ENCODE measurements at regions not wholly inside any gene's neighbourhood (a gene's known extent, or its start where the extent isn't known, plus 50 kb on each side); places are given as distances from the start of the nearest gene placed in this dataset.

DNA sequence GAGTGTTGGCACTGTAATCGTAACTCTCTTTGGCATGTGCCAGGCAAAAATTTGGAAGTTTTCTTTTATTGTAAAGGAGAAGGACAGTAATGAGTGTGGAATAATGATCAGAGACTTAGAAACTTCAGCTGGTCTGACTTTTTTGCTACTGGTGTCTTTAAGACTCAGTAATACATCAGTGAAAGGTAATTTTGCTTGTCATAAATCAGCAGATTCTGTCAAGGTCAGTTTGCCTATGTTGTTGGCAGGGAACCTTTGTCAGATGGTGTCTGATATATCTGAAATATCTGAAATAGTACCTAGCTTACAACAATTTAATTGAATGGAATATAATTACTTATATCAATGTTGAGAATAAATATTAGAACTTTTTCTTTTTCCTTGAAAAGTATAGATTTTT lies 516.9 kb downstream of the LRFN5 start:
- DNase-seq (ENCODE audit: low spot score), result no peak

DNA sequence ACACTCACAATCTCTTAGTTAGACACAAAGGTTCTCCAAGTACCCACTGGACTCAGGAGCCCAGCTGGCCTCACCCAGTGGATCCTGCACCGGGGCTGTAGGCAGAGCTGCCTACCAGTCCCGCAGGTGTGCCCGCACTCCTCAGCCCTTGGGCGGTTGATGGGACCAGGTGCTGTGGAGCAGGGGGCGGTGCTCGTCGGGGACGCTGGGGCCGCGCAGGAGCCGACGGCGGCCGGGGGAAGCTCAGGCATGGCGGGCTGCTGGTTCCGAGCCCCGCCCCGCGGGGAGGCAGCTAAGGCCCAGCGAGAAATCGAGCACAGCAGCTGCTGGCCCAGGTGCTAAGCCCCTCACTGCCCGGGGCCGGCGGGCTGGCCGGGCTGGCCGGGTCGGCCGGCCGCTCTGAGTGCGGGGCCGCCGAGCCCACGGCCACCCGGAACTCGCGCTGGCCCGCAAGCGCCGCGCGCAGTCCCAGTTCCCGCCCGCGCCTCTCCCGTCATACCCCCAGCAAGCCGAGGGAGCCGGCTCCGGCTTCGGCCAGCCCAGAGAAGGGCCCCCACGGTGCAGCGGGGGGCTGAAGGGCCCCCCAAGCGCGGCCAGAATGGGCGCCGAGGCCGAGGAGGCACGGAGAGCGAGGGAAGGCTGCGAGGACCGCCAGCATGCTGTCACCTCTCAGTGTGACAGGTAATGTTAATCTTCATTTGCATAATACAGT lies 506.8 kb downstream of the LRFN5 start:
- no peak for DNase-seq (ENCODE audit: low spot score)

DNA sequence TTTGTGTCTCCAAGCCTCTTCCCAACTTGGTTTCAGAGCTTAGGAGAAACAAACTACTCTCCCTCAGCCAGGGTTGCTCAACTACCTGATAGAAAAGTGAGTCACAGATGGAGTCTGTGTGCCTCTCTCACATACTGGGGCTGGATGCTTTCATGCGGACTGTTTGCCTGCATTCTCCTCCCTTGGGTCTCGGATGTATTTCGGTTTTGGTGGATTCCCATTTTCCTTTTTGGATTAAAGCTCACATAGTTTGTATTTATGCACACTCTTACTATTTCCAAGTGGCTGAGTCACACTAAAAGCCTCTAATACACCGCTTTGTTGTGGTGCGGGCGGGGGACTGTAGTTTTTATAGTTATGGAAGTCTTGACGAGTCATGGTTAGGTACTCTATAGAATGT lies 505.4 kb downstream of the LRFN5 start:
- DNase-seq (ENCODE audit: low spot score), result no peak

DNA sequence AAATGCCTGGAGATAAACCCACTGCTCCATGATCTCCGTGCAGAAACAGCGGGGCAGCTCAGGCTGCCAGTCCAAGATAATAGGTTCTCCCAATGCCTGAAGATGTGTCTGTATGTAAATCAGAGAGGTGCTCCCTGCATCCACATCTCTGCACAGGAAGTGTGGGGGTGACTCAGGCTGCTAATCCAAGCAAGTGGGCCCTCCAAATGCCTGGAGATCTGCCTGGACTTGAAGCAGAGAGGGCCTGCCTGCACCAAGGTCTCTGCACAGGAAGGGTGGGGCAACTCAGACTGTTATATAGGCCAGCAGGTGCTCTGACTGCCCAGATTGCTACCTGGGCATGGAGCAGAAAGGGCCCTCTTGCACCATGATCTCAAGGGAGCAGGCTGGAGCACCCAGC lies 504.7 kb downstream of the LRFN5 start:
- DNase-seq (ENCODE audit: low spot score), result no peak

DNA sequence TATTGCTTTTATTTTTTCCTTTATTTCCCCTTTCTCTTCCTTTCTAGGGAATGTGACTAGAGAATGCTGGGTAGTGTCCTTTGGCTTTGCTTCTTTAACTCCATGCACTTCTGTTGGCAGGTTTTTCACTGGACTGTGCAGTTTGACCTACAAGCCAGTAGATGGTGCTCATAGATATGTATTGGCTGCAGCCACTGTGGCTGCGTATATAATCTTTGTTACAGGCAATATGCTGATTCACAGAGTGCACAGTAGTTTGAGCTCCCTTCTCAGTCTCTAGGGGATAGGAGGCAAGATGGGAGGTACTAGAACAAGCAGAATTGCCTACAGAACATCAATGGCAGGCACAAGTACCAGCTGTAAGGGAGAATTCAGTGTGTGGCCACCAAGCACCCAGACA lies 503.5 kb downstream of the LRFN5 start:
- peak; percentile 42 for DNase-seq (ENCODE audit: low spot score)

DNA sequence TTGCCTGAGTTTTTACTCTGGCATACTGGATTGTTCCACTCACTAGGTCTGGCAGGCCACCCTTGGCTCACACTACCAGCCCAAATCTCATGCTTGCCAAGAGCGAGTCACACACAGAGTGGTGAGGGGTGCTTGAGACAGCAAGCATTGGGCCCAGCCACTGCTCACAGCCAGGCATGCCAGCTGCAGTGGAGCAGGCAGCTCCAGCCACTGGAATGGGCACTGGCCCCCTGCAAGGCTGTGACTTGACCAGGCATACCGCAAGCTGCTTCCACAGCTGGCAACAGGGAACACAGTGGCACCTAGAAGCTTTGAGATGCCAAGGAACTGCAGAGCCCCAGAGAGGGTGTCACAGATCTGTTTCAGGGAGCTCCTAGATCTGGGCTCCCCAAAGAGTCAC lies 488.5 kb downstream of the LRFN5 start:
- no peak for DNase-seq (ENCODE audit: low spot score)

DNA sequence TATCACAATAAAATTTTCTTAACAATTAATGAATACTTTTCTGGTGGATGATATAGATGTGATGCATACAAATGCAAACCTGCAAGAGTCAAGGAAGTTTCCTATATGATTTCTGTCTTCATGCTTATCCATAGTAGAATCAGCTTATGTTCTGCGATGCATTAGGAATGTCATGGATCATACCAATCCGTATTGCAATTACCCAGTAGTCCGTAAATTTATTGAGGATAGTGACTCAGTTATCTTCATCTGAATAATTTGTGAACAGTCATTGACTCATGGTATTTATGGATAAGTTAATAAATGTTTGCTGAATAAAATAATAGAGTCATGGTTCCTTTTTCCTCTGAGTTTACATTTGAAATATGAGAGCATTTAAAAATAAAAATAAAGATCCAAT lies 483.4 kb downstream of the LRFN5 start:
- DNase-seq (ENCODE audit: low spot score), result no peak

DNA sequence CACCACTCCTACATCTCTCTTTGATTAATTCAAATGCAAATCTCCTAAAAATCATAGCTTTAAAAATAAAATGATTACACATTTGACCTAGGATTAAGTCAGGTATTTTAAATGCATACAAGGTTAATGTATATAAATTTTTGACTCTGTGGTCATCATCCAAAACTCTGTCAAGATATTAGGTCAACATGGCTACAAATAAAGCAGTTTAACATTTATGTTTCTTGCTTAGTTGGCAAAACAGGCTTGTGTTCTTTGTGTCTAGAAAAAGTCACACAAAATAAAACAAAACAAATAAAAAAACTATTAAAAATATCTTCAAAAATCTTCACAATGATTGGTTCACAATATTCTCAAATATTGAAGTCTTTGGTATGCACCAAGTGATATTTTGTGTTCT lies 473.2 kb downstream of the LRFN5 start:
- DNase-seq (ENCODE audit: low spot score), result no peak

DNA sequence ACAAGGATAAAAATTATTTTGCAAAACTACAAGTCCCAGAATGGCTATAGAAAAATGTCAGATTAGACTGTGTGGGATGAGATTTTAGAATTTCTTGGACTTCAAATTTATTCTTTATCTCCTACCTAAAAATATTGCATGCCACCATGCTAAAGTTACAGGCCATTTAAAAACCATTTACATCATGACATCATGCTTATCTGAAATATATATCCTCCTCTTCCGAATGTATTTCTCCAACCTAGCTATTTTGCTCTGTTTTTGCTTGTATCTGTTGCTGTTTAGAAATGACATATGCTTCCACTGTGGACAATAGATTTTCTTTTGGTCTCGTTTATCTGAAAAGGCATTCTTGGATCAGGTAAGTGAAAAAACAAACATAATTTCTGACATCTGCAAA lies 471.7 kb downstream of the LRFN5 start:
- no peak for DNase-seq (ENCODE audit: low spot score)

DNA sequence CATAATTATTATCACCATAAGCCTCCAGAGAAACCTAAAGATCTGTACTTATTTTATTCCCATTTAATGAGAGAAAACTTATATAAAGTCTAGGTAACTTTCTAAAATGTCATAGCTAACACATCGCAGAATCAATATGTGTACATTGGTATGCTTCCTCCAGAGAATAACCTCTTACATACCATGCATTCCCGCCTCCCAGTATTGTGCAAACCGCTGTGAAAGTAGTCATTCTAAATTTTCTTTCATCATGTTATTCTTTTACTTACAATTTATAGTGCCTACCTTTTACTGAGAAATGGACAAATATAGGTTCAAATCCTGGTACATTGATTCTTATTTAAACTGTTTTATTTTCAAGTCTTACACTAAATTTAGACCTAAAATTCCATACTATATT lies 463.4 kb downstream of the LRFN5 start:
- no peak for DNase-seq (ENCODE audit: low spot score)

DNA sequence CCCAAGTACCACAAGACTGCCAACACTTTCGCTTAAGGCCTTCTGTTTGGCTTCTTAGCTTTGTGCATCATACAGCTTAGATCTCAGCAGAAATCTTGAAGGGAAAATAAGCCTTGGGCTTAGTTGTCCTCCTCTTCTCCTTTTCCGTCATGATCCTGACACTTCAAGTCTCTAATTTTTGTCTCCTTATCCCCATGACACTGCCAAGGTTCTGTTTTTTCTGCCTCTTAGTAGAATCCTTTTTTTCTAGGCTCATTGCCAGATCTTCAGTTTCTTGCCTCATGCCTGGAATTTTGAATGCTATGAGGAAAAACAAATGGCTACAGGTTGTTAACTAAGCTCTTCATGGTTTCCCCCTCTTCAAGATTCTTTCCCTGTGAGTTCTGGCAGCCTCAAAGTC lies 450.4 kb downstream of the LRFN5 start:
- DNase-seq (ENCODE audit: low spot score), result no peak

DNA sequence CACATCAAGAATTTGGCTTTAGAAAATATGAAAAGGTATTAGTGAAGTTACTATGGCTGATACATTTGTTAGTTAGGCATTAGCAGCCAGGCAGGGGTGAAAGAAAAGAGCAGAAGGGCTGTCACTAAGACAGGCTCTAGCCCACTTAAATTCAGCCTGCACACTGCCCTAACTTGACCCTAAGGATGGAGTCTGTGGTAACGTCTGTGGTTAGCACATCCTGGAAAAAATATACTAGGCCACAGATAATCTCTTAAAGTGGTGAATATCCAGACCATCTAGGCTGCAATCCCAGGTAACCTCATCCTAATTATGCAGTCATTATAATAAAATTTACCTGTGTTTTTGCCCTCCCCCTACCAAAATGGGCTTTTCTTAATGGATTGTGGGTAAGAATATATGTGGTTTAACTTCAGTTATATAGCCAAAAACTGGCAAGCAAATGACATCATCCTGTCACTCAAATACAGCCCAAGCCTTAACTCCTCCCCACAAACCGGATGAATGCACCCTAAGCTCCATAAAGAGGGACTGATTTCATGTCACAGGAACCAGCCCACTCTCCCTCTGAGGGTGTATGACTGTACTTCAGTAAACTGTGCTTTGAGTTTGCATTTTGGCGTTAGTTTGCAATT lies 440.9 kb downstream of the LRFN5 start:
- DNase-seq (ENCODE audit: low spot score), result no peak

DNA sequence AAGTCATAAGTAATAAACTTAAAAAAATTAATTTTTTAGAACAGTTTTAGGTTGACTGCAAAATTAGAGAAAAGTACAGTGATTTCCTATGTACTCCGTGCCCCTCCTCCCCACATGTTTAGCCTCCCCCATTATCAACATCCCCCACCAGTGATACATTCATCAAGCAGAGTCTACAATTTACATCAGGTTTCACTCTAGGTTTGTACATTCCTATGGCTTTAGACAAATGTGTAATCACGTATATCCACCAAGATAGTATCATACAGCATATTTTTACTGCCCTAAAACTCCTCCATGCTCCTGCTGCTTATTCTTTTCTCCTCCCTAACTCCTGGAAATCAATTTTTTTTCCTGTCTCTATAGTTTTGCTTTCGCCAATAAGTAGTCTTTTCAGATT lies 438.7 kb downstream of the LRFN5 start:
- DNase-seq (ENCODE audit: low spot score), result no peak

DNA sequence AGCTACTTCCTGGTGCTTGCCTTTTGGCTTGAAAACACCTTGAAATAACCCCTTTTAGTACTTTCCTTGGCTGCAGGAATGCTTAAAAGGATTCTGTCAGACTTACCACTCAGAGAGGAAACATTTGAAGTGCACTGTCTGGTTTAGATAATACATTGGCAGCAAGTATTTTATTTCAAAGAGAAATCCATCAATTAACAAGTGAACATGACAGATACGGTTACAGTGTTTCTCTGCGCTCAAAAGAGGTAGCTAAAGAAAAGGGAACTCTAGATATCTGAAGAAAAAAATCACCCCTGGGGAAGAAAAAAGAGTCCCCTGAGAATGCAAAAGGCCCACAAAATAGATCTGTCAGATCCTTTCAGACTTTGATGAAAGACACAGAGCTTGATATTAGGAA lies 421.9 kb downstream of the LRFN5 start:
- DNase-seq (ENCODE audit: low spot score), result no peak

DNA sequence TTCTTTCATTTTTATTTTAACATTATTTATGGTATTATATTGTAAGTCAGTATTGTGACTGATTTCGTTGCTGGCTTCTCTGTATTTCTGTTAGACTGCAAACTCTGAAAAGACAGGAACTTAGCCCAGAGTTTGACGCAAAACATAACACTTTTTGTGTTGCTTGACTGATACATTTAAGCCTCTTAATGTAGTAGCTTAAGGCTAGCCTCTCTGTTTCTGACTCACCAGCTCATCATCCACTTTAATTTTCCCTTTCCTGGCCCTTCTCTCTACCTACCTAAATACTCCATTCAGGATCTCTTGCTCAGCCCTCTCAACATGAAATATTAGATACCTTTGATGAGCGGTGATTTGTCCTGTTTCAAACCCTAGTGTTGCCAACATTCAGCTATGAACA lies 420.6 kb downstream of the LRFN5 start:
- DNase-seq (ENCODE audit: low spot score), result no peak

DNA sequence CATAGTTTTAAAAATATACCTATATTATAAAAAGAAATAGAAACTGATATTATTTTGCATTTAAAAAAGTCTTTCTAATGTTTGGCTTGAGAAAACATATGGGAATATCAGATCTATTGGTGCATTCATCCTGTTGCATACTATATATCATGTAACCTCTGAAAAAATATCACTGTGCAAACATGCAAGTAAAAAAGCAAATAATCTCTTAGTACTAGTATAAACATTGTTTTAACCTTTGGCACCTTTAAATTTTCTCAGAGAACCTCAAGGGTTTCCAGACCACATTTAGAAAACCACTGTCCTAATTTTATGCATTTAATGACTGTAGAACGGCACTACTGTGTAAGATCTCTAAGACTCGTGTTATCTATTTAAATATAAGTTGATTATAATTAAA lies 416.8 kb downstream of the LRFN5 start:
- no peak for DNase-seq (ENCODE audit: low spot score)

DNA sequence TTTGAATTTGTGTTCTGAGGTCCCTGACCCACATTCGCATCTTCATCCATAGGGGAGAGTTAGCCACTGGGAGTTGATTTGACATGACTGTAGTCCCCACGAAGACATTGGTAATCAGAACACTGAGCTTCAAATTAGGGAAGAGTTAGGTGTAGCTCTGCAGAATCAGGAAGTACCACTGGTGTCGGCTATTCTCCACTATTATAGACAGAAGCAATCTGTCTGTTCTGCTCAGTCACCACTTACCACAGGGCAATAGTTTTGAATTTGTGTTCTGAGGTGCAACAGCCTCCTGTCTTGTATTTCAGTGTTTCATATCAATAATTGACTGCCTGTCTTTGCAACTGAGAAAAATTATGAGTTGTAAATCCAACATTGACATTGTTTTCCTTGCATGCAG lies 407.6 kb downstream of the LRFN5 start:
- no peak for DNase-seq (ENCODE audit: low spot score)

DNA sequence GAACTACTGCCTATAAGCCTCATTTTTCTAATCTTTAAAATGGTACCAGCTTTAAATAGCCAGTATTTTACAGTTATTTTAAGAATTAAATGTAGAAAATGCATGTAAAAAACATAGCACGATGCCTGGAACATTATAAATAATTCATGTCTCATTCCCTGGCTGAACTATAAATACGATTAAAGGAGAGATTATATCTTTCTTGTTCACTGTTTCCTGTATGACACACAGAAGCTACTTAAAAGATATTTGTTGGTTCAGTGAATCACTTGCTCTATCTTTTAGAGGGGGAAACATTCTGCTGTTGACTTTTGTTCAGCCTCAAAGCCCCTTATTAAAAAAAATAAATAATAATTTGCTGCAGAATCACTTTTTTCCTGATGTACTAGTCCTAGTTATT lies 406.9 kb downstream of the LRFN5 start:
- no peak for DNase-seq (ENCODE audit: low spot score)

DNA sequence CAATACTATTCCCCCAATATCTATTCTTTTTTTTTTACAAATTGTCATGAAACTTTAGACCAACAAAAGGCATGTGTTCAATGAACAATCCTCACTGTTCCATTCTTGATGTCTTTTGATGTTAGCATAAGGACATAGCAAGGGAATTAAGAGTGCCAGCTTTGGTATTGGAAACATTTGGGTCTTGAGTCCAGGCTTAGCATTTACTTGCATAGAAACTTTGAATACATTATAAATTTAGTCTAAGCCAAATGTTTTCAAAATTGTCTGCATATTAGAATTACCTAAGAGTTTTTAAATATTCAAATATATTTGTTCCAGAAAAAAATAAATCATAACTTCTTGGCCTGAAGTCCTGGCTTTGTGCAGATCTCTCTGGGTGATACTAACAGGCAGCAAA lies 406.5 kb downstream of the LRFN5 start:
- no peak for DNase-seq (ENCODE audit: low spot score)

DNA sequence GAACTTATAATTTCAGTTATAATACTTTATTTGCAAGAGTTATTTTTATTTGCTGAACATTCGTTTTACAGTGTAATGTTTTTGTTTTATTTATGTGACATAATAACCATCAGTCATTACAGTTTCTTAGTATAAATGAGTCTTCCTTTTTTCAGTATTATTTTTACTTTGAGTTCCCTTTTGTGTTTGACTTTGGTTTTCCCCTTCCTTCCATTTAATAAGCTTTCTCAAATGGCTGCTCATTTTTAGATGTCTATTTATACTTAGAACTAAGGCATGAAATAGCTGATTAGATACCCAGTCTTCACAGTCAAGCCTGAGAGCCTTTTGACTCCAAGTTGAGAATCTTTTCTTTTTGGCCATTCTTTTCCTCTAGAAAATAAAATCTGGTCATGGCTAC lies 404.5 kb downstream of the LRFN5 start:
- DNase-seq (ENCODE audit: low spot score), result no peak

DNA sequence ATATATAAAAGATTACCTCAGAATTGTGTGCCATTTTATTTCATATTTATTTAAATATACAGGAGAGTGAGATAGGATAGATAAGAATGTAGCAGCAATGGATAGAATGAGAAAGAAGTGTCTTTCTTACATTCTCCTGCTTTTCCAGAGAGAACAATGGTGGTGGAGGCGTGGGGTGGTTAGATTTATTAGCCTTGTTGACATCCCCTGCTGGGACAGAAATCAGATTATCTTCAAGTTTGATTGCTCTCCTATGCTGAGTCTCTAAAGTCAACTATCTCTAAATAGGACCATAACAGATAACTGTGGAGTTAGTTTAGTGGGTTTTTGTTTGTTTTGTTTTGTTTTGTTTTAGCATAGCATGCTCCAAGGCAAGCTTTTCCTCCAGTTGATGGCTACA lies 397.6 kb downstream of the LRFN5 start:
- no peak for DNase-seq (ENCODE audit: low spot score)

DNA sequence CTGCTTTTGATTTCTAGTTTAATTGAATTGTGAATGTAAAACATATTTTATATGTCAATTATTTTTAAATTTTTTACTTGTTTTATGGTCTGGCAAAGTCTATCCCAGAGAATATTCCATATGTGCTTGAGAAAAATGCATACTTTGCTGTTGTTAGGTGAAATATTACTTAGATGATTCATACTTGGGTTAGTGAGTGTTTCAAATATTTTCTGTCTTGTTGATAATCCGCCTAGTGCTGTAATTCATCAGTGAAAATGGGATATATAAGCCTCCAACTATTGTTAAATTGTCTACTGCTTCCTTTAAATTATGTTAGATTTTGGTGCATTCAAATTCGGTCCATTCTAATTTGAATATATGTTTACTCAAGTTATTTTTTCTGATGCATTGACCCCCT lies 395.5 kb downstream of the LRFN5 start:
- no peak for DNase-seq (ENCODE audit: low spot score)

DNA sequence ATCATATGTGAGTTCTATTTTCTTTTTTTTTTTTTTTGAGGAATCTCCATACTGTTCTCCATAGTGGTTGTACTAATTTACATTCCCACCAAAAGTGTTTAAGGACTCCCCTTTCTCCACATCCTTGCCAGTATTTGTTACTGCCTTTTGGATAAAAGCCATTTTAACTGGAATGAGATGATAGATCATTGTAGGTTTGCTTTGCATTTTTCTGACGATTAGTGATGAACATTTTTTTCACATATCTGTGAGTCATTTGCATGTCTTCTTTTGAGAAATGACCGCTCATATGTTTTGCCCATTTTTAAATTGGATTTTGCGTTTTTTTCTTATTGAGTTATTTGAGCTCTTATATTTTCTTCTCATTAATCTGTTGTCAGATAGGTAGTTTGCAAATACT lies 394.8 kb downstream of the LRFN5 start:
- no peak for DNase-seq (ENCODE audit: low spot score)

DNA sequence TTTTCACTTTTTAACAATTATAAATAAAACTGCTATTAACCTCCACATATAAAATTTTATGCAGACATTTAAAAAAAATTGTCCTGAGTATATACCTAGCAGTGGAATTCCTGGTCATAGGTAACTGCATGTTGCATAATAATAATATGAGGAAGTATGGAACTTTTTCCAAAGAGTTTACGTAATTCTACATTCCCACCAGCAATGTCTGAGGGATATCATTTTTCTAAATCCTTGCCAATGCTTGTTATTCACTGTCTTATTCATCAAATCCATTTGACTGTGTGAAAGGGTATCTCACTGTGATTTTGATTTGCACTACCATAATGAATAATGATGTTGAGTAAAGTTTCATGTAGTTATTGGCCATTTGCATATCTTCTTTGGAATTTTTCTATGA lies 393.8 kb downstream of the LRFN5 start:
- DNase-seq (ENCODE audit: low spot score), result no peak

Data from hepatic stellate cell (primary cell).